ENCODE measurements at regions not wholly inside any gene's neighbourhood (a gene's known extent, or its start where the extent isn't known, plus 50 kb on each side); places are given as distances from the start of the nearest gene placed in this dataset.

- no peak for TF ChIP-seq CTCF (conservative IDR thresholded peaks at IDR 0.05; ENCODE audit: low read depth, low read length)
- TF ChIP-seq EZH2 (IDR thresholded peaks at IDR 0.05; ENCODE audit: borderline replicate concordance, low read depth, low read length, poor library complexity, severe bottlenecking) = no peak
Measured at GRCh38 chrX:150062292-150063137, 124.2 kb upstream of the EOLA2 start.
